ENCODE measurements at regions not wholly inside any gene's neighbourhood (a gene's known extent, or its start where the extent isn't known, plus 50 kb on each side); places are given as distances from the start of the nearest gene placed in this dataset.

- TF ChIP-seq, protein P1, sequence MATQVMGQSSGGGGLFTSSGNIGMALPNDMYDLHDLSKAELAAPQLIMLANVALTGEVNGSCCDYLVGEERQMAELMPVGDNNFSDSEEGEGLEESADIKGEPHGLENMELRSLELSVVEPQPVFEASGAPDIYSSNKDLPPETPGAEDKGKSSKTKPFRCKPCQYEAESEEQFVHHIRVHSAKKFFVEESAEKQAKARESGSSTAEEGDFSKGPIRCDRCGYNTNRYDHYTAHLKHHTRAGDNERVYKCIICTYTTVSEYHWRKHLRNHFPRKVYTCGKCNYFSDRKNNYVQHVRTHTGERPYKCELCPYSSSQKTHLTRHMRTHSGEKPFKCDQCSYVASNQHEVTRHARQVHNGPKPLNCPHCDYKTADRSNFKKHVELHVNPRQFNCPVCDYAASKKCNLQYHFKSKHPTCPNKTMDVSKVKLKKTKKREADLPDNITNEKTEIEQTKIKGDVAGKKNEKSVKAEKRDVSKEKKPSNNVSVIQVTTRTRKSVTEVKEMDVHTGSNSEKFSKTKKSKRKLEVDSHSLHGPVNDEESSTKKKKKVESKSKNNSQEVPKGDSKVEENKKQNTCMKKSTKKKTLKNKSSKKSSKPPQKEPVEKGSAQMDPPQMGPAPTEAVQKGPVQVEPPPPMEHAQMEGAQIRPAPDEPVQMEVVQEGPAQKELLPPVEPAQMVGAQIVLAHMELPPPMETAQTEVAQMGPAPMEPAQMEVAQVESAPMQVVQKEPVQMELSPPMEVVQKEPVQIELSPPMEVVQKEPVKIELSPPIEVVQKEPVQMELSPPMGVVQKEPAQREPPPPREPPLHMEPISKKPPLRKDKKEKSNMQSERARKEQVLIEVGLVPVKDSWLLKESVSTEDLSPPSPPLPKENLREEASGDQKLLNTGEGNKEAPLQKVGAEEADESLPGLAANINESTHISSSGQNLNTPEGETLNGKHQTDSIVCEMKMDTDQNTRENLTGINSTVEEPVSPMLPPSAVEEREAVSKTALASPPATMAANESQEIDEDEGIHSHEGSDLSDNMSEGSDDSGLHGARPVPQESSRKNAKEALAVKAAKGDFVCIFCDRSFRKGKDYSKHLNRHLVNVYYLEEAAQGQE (IDR thresholded peaks at IDR 0.05; ENCODE audit: unreplicated experiment), result no peak
- TF ChIP-seq EZH2phosphoT487 (IDR thresholded peaks at IDR 0.05; ENCODE audit: unreplicated experiment) (no peak), POLR2AphosphoS5 (IDR thresholded peaks at IDR 0.05; ENCODE audit: low read depth) (no peak), JUNB (IDR thresholded peaks at IDR 0.05; ENCODE audit: unreplicated experiment) (no peak), ZNF331 (CRISPR knock-in tag; IDR thresholded peaks at IDR 0.05; ENCODE audit: low read depth) (no peak), EZH2 (IDR thresholded peaks at IDR 0.05; ENCODE audit: low read depth, unreplicated experiment) (no peak), NANOG (IDR thresholded peaks at IDR 0.05; ENCODE audit: borderline replicate concordance) (no peak), CREB1 (CRISPR knock-in tag; IDR thresholded peaks at IDR 0.05; ENCODE audit: low read depth) (no peak), ZNF114 (CRISPR knock-in tag; IDR thresholded peaks at IDR 0.05) (no peak)
- TF ChIP-seq, protein P2, sequence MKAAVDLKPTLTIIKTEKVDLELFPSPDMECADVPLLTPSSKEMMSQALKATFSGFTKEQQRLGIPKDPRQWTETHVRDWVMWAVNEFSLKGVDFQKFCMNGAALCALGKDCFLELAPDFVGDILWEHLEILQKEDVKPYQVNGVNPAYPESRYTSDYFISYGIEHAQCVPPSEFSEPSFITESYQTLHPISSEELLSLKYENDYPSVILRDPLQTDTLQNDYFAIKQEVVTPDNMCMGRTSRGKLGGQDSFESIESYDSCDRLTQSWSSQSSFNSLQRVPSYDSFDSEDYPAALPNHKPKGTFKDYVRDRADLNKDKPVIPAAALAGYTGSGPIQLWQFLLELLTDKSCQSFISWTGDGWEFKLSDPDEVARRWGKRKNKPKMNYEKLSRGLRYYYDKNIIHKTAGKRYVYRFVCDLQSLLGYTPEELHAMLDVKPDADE (IDR thresholded peaks at IDR 0.05), result no peak
- TF ChIP-seq, protein P3, sequence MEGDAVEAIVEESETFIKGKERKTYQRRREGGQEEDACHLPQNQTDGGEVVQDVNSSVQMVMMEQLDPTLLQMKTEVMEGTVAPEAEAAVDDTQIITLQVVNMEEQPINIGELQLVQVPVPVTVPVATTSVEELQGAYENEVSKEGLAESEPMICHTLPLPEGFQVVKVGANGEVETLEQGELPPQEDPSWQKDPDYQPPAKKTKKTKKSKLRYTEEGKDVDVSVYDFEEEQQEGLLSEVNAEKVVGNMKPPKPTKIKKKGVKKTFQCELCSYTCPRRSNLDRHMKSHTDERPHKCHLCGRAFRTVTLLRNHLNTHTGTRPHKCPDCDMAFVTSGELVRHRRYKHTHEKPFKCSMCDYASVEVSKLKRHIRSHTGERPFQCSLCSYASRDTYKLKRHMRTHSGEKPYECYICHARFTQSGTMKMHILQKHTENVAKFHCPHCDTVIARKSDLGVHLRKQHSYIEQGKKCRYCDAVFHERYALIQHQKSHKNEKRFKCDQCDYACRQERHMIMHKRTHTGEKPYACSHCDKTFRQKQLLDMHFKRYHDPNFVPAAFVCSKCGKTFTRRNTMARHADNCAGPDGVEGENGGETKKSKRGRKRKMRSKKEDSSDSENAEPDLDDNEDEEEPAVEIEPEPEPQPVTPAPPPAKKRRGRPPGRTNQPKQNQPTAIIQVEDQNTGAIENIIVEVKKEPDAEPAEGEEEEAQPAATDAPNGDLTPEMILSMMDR (conservative IDR thresholded peaks at IDR 0.05; ENCODE audit: low read depth in 2 of 2), result no peak
Measured at GRCh38 chr4:104334410-104334809, 160.3 kb downstream of the CXXC4 start (continued).

DNA sequence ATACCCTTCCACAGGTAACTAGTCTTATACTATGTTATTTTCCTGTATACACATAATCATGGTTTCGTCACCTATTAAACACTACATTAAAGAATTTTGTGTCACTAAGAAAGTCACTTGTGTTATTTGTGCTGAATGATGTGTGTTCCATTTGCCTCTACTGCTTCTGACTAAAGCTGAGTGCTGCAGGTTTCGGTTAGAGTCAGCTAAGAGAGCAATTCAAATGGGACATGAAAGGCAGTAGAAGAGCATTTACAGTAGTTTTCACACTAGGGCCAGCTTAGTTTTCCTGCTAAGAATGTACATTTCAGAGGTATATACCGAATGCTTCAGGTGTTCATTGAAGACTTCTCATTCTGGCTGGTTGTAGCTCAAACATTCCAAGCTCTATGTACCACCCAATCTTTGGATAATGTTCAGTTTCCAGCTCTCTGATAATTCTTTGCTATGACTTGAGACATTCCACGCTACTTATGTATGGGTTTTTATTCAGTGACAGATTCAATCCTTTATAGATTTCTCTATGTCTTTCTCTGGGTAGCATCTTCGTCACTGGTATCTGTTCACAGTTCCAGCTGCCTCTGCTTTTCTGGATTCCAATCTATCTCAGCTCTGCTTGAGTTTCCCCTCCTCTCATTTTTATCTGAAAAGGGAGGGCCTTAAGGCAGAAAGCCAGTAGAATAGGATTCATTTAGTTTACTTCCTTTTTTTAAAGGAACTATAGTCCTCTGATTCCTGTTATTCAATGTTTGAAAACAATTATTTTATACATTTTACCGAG is 164.4 kb downstream of the CXXC4 start:
- Mint-ChIP-seq H3K9me3 (peaks cover 26% of the 10 kb centered on the region), H3K27me3 (ENCODE audit: insufficient read depth, low read depth, poor library complexity) (no peaks in the 10 kb centered on the region), H3K36me3 (ENCODE audit: low read depth) (peaks cover 12% of the 10 kb centered on the region; the same call in 2 of the 3 replicates), H3K4me3 (no peak overlapping the region), H3K27ac (no peak overlapping the region), H3K4me1 (no peaks in the 10 kb centered on the region; the same call in 2 of the 3 replicates)
- Histone ChIP-seq H3K27me3 (ENCODE audit: insufficient read depth) (no peaks in the 10 kb centered on the region), H3K4me3 (no peak overlapping the region), H3K9me2 (ENCODE audit: insufficient read depth) (no peaks in the 10 kb centered on the region), H3K79me2 (replicated peaks; ENCODE audit: insufficient read depth) (no peaks in the 10 kb centered on the region), H3K36me3 (ENCODE audit: insufficient read depth) (no peaks in the 10 kb centered on the region), H3K4me1 (ENCODE audit: insufficient read depth) (no peaks in the 10 kb centered on the region), H2AFZ (no peak overlapping the region), H4K20me1 (replicated peaks; ENCODE audit: insufficient read depth) (no peaks in the 10 kb centered on the region), H3K27ac (ENCODE audit: low read depth) (no peak overlapping the region), H3K4me2 (no peak overlapping the region), H3F3A (replicated peaks; ENCODE audit: low read depth) (no peaks in the 10 kb centered on the region)
- ATAC-seq (no peak), DNase-seq (ENCODE audit: low spot score) (no peak)
- TF ChIP-seq EZH2phosphoT487 (IDR thresholded peaks at IDR 0.05; ENCODE audit: unreplicated experiment), result no peak
- TF ChIP-seq JUNB (IDR thresholded peaks at IDR 0.05; ENCODE audit: unreplicated experiment), result no peak
- TF ChIP-seq, protein P1 (IDR thresholded peaks at IDR 0.05; ENCODE audit: unreplicated experiment), result no peak
- TF ChIP-seq POLR2AphosphoS5 (IDR thresholded peaks at IDR 0.05; ENCODE audit: low read depth), result no peak

Data from GM23338 (cell line).